NCI-H2107 treated with DMSO at 0.1 percent for 48 hours (cell line): ENCODE measurements at regions not wholly inside any gene's neighbourhood (a gene's known extent, or its start where the extent isn't known, plus 50 kb on each side); places are given as distances from the start of the nearest gene placed in this dataset.

Experiments
- DNase-seq: peaks from one replicate; lab custom pipeline; 2025; ENCODE audit not compliant: unreplicated experiment; lab: John Stamatoyannopoulos, UW

DNA sequence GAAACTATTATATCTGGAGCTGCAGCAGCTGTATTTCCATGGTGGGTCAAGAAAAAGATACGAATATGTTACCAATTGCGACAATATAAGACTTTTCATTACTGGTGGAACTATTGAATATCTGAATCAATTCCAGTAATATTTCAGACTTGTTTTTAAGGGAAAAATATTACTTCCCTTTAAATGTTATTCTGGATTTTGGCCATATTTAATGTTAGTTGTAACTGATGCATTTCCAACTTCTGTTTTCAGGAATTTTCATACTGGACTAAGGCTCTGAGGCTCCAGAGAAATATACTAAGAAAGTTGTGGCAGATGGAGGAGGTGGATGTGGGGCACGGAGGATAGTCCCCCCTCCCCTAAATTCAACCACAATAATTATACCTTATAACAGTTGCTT lies 555.2 kb upstream of the SETBP1 start:
- no peak for DNase-seq

DNA sequence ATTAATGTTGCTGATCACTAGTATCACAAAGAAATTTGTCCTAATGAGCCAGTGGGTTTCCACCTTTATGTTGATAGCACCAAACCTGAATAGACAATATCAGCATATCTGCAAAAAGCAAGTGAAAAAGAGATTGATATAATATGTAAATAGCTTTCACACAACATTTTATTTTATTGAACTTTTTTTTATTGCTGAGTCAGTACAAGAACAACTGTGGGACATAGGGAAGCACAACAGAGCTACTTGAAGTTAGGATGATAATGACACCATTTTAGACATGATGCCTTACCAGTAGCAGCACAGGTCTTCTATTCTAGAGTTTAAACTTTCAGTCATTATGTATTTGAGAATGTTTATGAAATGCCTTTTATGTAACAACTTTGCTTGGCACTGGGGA lies 554.1 kb upstream of the SETBP1 start:
- DNase-seq: no peak

DNA sequence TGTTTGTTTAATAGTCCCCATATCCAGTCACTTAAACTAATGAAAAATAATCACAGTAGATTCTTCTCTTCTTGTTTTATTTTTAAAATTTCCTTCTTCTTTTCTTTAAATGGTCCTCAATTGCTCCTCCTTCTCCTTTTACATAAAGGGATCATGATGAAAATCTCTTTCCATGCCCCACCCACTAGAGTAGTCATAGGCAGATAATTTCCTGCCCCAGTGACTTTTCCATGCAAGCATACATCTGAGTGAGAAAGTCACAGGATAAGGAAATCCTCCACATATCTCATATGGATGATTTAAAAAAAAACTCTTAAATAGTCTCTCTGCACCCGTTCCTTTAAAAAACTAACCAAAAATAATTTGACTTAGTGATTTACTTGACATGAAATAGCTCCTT lies 552.3 kb upstream of the SETBP1 start:
- no peak for DNase-seq

DNA sequence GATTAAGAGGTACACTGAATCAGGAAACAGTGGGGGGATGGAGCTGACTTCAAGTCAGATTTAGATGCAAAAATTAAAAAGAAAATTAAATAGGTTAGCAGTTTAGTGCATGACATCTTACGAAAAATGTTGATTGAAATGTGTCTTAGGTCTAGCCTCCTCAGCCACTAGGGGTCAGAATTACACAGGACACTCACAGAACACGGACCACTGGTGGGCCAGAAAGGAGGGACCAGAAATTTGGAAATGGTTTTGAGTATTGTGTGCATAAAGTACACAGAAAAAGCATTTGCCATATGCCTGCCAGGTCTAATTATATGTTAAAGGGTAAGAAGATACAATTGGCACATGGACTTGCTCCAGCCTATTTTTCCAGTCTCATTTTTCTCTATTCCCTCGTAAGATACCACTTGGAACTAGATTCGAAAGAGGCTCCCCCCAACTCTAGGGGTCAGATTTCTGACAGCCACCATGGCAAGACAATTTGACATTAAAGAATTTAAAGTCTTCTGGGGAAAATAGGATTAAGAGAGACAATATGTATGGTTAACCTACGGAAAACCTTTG lies 550.2 kb upstream of the SETBP1 start:
- DNase-seq: peak; percentile 48

DNA sequence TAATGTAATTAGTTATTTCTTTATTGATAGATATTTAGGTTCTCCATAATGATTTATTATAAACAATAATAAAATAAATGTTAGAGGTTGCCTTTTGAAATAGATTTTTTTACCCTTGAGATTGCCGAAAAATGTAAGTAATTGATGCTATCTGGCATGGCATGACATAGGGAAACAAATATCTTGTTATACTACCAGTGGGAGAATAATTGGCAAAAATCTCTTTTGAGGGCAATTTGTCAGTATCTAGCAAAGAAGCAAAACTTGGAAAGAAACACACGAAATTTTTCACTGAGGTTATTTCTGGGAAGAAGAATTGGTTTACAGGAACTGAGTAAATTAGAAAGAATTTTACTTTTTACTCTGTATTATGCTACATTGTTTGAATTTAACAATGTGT lies 547.2 kb upstream of the SETBP1 start:
- DNase-seq: no peak

DNA sequence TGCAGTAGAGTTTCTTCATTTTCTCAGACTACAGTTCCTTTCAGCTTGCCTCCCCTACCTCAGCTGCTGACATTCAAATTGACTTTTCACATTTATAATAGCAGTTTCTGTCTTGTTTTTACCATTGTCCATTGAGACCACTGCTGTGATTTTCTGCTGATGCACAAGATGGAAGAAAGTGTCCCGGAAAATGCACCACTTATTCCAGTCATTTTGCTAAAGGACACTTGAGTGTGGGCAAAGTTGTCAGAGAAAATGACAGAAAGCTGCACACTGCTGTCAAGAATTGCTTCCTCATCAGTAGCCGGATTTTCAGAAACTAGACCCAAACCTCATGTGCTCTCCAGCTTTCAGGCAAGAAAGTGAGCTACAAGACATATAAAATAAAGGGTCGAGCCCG lies 546.2 kb upstream of the SETBP1 start:
- DNase-seq: no peak

DNA sequence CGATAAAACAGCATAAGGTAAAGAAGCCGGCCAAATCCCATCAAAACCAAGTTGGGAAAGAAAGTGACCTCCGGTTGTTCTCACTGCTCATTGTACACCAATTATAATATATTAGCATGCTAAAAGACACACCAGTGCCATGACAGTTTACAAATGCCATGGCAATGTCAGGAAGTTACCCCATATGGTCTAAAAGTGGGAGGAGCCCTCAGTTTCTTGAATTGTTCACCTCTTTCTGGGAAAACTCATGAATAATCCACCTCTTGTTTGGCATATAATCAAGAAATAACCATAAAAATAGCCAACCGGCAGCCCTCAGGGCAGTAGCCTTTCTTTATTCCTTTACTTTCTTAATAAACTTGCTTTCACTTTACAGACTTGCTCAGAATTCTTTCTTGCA lies 544.9 kb upstream of the SETBP1 start:
- DNase-seq: no peak

DNA sequence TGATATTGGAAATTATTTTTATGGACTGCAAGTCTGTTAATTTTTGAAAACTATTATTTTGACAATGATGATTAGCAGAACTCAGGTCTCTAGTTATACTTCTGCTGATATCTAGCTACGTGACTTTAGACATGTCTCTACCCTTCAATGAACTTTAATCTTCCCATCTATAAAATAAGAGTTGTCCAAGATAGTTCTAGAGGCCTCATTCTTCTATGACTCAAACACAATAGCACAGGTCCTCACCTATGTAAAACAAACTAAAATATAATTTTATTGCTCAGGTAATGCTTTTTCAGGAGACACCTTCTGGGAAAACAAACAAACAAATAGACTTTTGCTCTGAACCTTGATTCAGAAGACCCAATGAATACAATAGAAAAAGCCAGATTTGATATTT lies 544.4 kb upstream of the SETBP1 start:
- DNase-seq: no peak

- DNase-seq: no peak
These were observed 537.6 kb upstream of the SETBP1 start for GRCh38 chr18:44143072-44143471.

DNA sequence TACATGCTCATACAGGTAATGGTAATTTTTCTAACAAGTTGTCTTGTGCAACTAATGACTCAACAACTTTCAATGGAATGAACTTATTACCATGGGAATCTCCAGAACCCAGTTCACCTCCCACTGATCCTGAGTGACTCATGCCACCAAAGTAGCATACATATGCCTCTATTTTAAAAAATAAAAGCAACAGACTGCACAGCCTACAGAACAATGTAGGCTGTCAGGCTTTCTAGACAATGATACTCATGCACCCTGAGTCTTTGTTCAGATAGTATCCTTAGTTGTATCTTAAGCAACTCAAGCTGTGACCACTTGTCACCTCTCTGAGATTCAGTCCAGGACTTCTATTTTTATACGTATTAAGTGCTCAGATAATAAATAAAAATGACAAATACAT lies 531.0 kb upstream of the SETBP1 start:
- DNase-seq: no peak

DNA sequence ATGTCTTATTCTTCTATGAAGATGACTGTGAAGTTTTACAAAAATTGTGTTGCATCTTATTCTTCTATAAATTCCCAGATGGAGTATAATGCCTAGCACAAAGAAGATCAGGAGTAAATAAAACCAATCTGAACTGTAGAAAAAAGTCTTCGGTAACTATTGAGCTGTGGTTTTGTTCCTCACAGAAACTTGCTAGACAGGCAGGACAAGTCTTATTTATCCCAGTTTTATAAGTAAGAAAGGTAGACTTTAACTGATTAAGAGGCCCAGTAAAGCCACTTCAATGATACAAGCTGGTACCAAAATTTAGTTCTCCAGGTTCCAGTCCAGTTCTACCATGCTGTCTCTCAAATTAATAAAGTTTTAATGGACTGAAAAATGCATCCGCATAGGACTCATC lies 526.7 kb upstream of the SETBP1 start:
- no peak for DNase-seq

GRCh38 chr18:44156126-44156525 lies 524.6 kb upstream of the SETBP1 start:
- DNase-seq: no peak

- DNase-seq: no peak
These were observed 523.8 kb upstream of the SETBP1 start for GRCh38 chr18:44156776-44157335.

GRCh38 chr18:44170208-44170880 lies 510.3 kb upstream of the SETBP1 start:
- no peak for DNase-seq

DNA sequence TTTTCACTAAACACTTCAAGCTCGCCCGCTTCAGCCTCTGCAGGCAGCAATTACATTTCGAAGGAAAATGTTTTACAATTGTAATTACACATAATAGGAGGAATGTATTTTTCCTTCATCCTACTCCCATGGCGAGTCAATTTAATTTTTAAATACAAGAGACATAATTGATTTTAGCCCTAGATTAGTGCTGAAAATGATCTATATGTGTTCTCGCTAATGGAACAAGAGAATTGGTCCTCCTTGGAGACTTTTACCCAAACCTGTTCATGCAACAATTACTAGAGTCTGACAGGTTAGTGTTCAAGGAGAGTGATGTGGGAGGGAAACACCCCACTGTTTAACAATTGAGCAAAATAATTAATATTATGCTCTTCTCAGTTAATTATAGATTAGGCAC lies 509.4 kb upstream of the SETBP1 start:
- no peak for DNase-seq

DNA sequence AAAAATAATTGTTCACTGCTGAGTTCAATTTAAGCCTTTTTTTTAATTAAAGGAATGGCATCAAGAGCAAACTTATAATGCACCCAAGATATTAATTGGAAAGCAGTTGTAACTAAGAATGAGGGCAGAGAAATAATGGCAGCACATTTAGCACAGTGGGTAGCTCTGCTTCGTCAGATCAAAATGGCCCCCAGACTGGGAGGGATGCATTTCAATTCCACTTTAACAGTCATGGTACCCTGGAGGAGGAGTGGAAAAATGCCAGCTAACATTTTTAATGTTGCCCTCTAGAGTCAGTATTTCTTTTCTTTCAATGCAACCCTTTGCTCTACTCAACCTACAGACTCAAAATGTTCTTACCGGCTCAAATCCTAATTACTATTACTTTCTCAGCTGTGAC lies 504.8 kb upstream of the SETBP1 start:
- no peak for DNase-seq

DNA sequence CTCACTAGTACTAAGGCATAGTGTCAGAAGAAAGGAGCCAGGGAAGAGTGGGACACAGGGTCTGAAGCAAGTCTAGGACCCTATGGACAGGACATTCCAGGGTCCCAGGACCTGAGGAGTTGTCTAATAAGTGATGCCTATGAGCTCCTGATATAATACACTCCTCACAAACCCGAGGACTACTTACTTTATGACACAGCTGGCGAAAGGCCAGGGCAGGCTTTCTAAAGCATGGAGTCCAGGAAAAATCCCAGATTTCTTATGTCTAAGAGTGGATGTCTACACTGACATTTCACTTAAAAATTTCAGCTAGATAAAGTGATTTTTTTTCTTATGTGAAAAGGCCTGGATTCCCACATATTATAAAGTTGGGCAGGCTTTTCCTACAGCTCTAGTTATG lies 502.2 kb upstream of the SETBP1 start:
- no peak for DNase-seq

GRCh38 chr18:44179693-44180092 lies 501.0 kb upstream of the SETBP1 start:
- DNase-seq: no peak

- DNase-seq: no peak
These were observed 500.0 kb upstream of the SETBP1 start for GRCh38 chr18:44180683-44181082.

DNA sequence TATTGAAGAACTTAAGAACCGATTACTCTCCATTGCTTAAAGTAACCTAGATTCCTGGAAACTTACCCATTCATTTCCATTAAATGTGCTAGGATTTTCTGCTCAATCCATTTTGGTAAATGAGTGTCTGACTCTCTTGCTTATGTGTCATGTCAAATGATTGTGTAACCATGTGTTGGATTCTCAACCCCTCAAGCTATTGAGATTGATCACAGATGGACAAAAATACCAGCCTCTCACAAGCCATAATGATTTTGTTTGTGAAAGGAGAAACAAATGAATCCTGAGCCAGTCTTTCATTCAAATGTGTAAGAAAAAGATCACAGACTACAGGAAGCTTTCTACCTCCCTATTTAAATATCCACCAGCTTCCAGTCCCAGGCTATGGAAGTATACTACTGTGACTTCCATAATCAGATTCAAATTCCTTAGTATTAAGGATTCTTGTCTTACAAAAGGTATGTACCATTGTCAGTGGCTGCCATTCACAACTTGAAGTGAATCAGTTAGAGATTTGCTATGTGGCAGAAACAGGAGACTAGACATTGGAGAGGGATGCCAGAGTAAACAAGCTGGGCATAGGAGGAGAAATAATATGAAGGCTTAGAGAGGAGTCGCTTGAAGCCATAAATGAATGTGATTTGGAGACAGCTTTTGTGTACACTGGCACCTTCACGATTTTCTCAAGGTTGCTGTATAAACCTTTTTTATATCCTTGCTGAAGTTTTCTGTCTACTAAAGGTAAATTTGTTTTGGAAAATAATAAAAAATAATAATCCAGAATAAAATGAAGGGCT lies 498.5 kb upstream of the SETBP1 start:
- no peak for DNase-seq

GRCh38 chr18:44186001-44186400 lies 494.7 kb upstream of the SETBP1 start:
- DNase-seq: no peak

DNA sequence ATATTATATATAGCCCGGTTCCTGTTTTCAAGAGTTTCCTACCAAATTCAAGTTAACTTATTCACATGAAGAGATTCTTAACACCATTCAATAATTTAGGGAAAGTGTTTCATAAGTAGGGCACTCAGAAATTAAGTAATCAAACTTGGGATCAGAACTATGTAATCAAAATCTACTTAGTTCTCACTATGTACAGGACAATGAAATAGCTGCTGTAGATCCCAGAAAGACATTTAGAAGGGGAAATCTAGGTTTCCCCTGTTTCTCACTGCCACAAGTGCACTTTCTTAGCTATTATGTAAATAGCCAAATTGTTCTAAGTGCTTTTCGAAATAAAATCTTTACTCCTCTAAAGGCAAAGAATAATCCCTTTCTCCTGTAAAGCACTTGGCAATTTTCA lies 493.6 kb upstream of the SETBP1 start:
- no peak for DNase-seq
